ENCODE measurements at regions not wholly inside any gene's neighbourhood (a gene's known extent, or its start where the extent isn't known, plus 50 kb on each side); places are given as distances from the start of the nearest gene placed in this dataset.
"Not testable (repeated sequence)": the region's sequence is repeated elsewhere in the genome, so short reads cannot be mapped to it uniquely, and the experiment has no call there.

GRCh38 chr3:159047361-159047760 is 245.5 kb downstream of the MFSD1 start:
- no peak for DNase-seq (ENCODE audit: low read depth)

GRCh38 chr3:159052494-159052893 is 250.6 kb downstream of the MFSD1 start:
- not testable (repeated sequence) for DNase-seq (ENCODE audit: low read depth)

GRCh38 chr3:159057621-159058020 is 255.8 kb downstream of the MFSD1 start:
- no peak for DNase-seq (ENCODE audit: low read depth)

- DNase-seq (ENCODE audit: low read depth) = no peak
Measured at GRCh38 chr3:159058859-159059258, 257.0 kb downstream of the MFSD1 start.

GRCh38 chr3:159059395-159059794 is 257.5 kb downstream of the MFSD1 start:
- no peak for DNase-seq (ENCODE audit: low read depth)

- no peak for DNase-seq (ENCODE audit: low read depth)
Measured at GRCh38 chr3:159062734-159063410, 261.0 kb downstream of the MFSD1 start.

GRCh38 chr3:159069091-159069490 is 267.2 kb downstream of the MFSD1 start, which contains the start of gene IQCJ:
TSS of gene IQCJ (plus strand) at chr3:159069319.
- DNase-seq (ENCODE audit: low read depth) = no peak

- DNase-seq (ENCODE audit: low read depth) = no peak
Measured at GRCh38 chr3:159069866-159070425, 268.1 kb downstream of the MFSD1 start.

- no peak for DNase-seq (ENCODE audit: low read depth)
Measured at GRCh38 chr3:159074756-159075701, 273.2 kb downstream of the MFSD1 start.

- DNase-seq (ENCODE audit: low read depth) = no peak
Measured at GRCh38 chr3:159077860-159078259, 276.0 kb downstream of the MFSD1 start.

GRCh38 chr3:159080256-159080655 is 278.4 kb downstream of the MFSD1 start:
- DNase-seq (ENCODE audit: low read depth) = no peak

- DNase-seq (ENCODE audit: low read depth) = no peak
Measured at GRCh38 chr3:159080821-159081220, 279.0 kb downstream of the MFSD1 start.

- DNase-seq (ENCODE audit: low read depth) = no peak
Measured at GRCh38 chr3:159082519-159082918, 280.7 kb downstream of the MFSD1 start.

- no peak for DNase-seq (ENCODE audit: low read depth)
Measured at GRCh38 chr3:159091936-159092335, 290.1 kb downstream of the MFSD1 start.

- no peak for DNase-seq (ENCODE audit: low read depth)
Measured at GRCh38 chr3:159102001-159102400, 300.1 kb downstream of the MFSD1 start.

GRCh38 chr3:159112724-159113123 is 310.9 kb downstream of the MFSD1 start:
- DNase-seq (ENCODE audit: low read depth) = no peak

- no peak for DNase-seq (ENCODE audit: low read depth)
Measured at GRCh38 chr3:159113221-159113875, 311.5 kb downstream of the MFSD1 start.

- DNase-seq (ENCODE audit: low read depth) = no peak
Measured at GRCh38 chr3:159114582-159114981, 312.7 kb downstream of the MFSD1 start.

GRCh38 chr3:159123877-159124276 is 322.0 kb downstream of the MFSD1 start:
- no peak for DNase-seq (ENCODE audit: low read depth)

GRCh38 chr3:159126261-159127020 is 324.6 kb downstream of the MFSD1 start:
- no peak for DNase-seq (ENCODE audit: low read depth)

- DNase-seq (ENCODE audit: low read depth) = no peak
Measured at GRCh38 chr3:159127021-159127392, 325.2 kb downstream of the MFSD1 start.

GRCh38 chr3:159128628-159129027 is 326.8 kb downstream of the MFSD1 start:
- DNase-seq (ENCODE audit: low read depth) = no peak
